GM13977 (cell line): ENCODE measurements at regions not wholly inside any gene's neighbourhood (a gene's known extent, or its start where the extent isn't known, plus 50 kb on each side); places are given as distances from the start of the nearest gene placed in this dataset.

Experiments used
- DNase-seq: peaks from one replicate; pipeline ENCODE4 v3.0.0; 2012; ENCODE audit warnings: low spot score
- CTCF ChIP-seq: IDR thresholded peaks from 2 replicates; pipeline ENCODE4 v1.5.1; 2012; ENCODE audit warnings: mild to moderate bottlenecking, control low read depth; ENCODE audit not compliant: insufficient read depth; ENCODE audit errors: extremely low read depth, missing control alignments
- in situ Hi-C: fragments of 300-500 bp; cut with MboI; formaldehyde crosslinking; loops from one replicate; pipeline ENCODE4 v1.12.0; 2022; ENCODE audit warnings: low sequenced_read_pairs, low pct_unique_long_range_greater_than_20kb, mixed read lengths, inconsistent platforms; ENCODE audit not compliant: unreplicated experiment

- peak; percentile 73 for DNase-seq
- TF ChIP-seq CTCF: peak; percentile 96
- in situ Hi-C loops: no loop called here
These were observed 213.4 kb upstream of the GATA6 start for GRCh38 chr18:21955757-21956652.

- TF ChIP-seq CTCF: no peak
- in situ Hi-C loops: no loop called here
- DNase-seq: no peak
These were observed 211.1 kb upstream of the GATA6 start for GRCh38 chr18:21958263-21958662.

- TF ChIP-seq CTCF: no peak
- in situ Hi-C loops: no loop called here
These were observed 210.5 kb upstream of the GATA6 start for GRCh38 chr18:21958707-21959450.

GRCh38 chr18:21960189-21960588 lies 209.2 kb upstream of the GATA6 start:
- no peak for DNase-seq
- in situ Hi-C loops: no loop called here
- no peak for TF ChIP-seq CTCF

More at GRCh38 chr18:21958707-21959450, 210.5 kb upstream of the GATA6 start:
- no peak for DNase-seq

GRCh38 chr18:21963336-21963735 lies 206.1 kb upstream of the GATA6 start:
- in situ Hi-C loops: no loop called here
- no peak for TF ChIP-seq CTCF
- DNase-seq: no peak

GRCh38 chr18:21968338-21968737 lies 201.1 kb upstream of the GATA6 start:
- DNase-seq: no peak
- in situ Hi-C loops: no loop called here
- TF ChIP-seq CTCF: no peak
